NCI-H2107 treated with DMSO at 0.1 percent for 48 hours (cell line): ENCODE measurements at regions not wholly inside any gene's neighbourhood (a gene's known extent, or its start where the extent isn't known, plus 50 kb on each side); places are given as distances from the start of the nearest gene placed in this dataset.

ENCODE experiments used
- DNase-seq: peaks from one replicate; lab custom pipeline; 2025; ENCODE audit not compliant: unreplicated experiment; lab: John Stamatoyannopoulos, UW

- DNase-seq = peak; percentile 26
Measured at GRCh38 chr11:120061036-120061760, 76.7 kb downstream of the TRIM29 start.

- DNase-seq = no peak
Measured at GRCh38 chr11:120060512-120060911, 77.4 kb downstream of the TRIM29 start.

- DNase-seq = no peak
Measured at GRCh38 chr11:120058931-120059330, 79.0 kb downstream of the TRIM29 start.

- DNase-seq = peak; percentile 80
Measured at GRCh38 chr11:120057595-120058581, 80.0 kb downstream of the TRIM29 start.

- DNase-seq = no peak
Measured at GRCh38 chr11:120057028-120057330, 80.9 kb downstream of the TRIM29 start.

- DNase-seq = no peak
Measured at GRCh38 chr11:120056301-120057027, 81.4 kb downstream of the TRIM29 start.

- no peak for DNase-seq
Measured at GRCh38 chr11:120055646-120056045, 82.3 kb downstream of the TRIM29 start.

- no peak for DNase-seq
Measured at GRCh38 chr11:120054753-120055045, 83.2 kb downstream of the TRIM29 start.

- DNase-seq = no peak
Measured at GRCh38 chr11:120054016-120054752, 83.7 kb downstream of the TRIM29 start.

- no peak for DNase-seq
Measured at GRCh38 chr11:120052196-120052775, 85.6 kb downstream of the TRIM29 start.

GRCh38 chr11:120044011-120044675, 93.8 kb downstream of the TRIM29 start:
- DNase-seq = no peak

GRCh38 chr11:120043328-120043945, 94.5 kb downstream of the TRIM29 start:
- no peak for DNase-seq

- no peak for DNase-seq
Measured at GRCh38 chr11:120041625-120042024, 96.3 kb downstream of the TRIM29 start.

GRCh38 chr11:120040151-120040840, 97.6 kb downstream of the TRIM29 start:
- DNase-seq = no peak

- DNase-seq = no peak
Measured at GRCh38 chr11:120039039-120039438, 98.9 kb downstream of the TRIM29 start.

GRCh38 chr11:120037111-120037510, 100.8 kb downstream of the TRIM29 start:
- no peak for DNase-seq

GRCh38 chr11:120035756-120036155, 102.2 kb downstream of the TRIM29 start:
- DNase-seq = no peak

- peak; percentile 91 for DNase-seq
Measured at GRCh38 chr11:120034881-120035630, 102.9 kb downstream of the TRIM29 start.
